ENCODE measurements at regions not wholly inside any gene's neighbourhood (a gene's known extent, or its start where the extent isn't known, plus 50 kb on each side); places are given as distances from the start of the nearest gene placed in this dataset.

GRCh38 chr16:54340531-54340930, 53.9 kb upstream of the IRX3 start:
- TF ChIP-seq CTCF (IDR thresholded peaks at IDR 0.05) = no peak
- TF ChIP-seq POLR2A (IDR thresholded peaks at IDR 0.05) = no peak
